AG04449 (cell line): ENCODE measurements at regions not wholly inside any gene's neighbourhood (a gene's known extent, or its start where the extent isn't known, plus 50 kb on each side); places are given as distances from the start of the nearest gene placed in this dataset.

ENCODE experiments used
- CTCF ChIA-PET: fragments of 350-600 bp; formaldehyde crosslinking; extraction: SDS; loops from one replicate; lab custom pipeline; 2021; ENCODE audit warnings: antibody characterized with exemption; lab: Yijun Ruan, JAX
- POLR2A ChIA-PET: fragments of 400-600, 350-600 bp; formaldehyde crosslinking; extraction: SDS; loops from one replicate; lab custom pipeline; 2020; ENCODE audit warnings: antibody characterized with exemption, inconsistent platforms; lab: Yijun Ruan, JAX
- DNase-seq: peaks from one replicate; pipeline ENCODE4 v3.0.0-alpha.2; 2010; ENCODE audit warnings: low read depth, low spot score
- H3K4me3 ChIP-seq: 2 replicates; pipeline ENCODE4 v1.5.1; 2011; ENCODE audit warnings: low read depth, mild to moderate bottlenecking, control low read depth, low read length
- CTCF ChIP-seq: IDR thresholded peaks from one replicate; pipeline ENCODE4 v1.5.1; 2011; ENCODE audit warnings: mild to moderate bottlenecking, moderate library complexity, low read length, control low read depth, inconsistent platforms; ENCODE audit not compliant: insufficient read depth; ENCODE audit errors: missing control alignments

- ChIA-PET CTCF (no interaction called here), POLR2A (no interaction called here)
- DNase-seq = no peak
- H3K4me3 ChIP-seq = no peak overlapping the region
- TF ChIP-seq CTCF = no peak
These were observed 126.0 kb upstream of the ERCC6L2 start for GRCh38 chr9:95749493-95749892.

GRCh38 chr9:95746408-95747180 is 128.9 kb upstream of the ERCC6L2 start:
- ChIA-PET CTCF (no interaction called here), POLR2A (no interaction called here)
- no peak for DNase-seq
- H3K4me3 ChIP-seq = no peak overlapping the region
- TF ChIP-seq CTCF = no peak

- H3K4me3 ChIP-seq = no peak overlapping the region
- ChIA-PET POLR2A (no interaction called here), CTCF (interaction anchor here (2.9 kb wide), 1 partner anchor 15 kb away, joined by 12 read pairs; no protein-coding TSS in a partner anchor)
- no peak for TF ChIP-seq CTCF
- no peak for DNase-seq
These were observed 132.7 kb upstream of the ERCC6L2 start for GRCh38 chr9:95742821-95743220.

- CTCF ChIA-PET = interaction anchor here (2.9 kb wide), 1 partner anchor 14 kb away, joined by 12 read pairs; no protein-coding TSS in a partner anchor
- H3K4me3 ChIP-seq = no peak overlapping the region
- no peak for TF ChIP-seq CTCF
- POLR2A ChIA-PET = no interaction called here
- DNase-seq = no peak
These were observed 133.9 kb upstream of the ERCC6L2 start for GRCh38 chr9:95741631-95742030.

GRCh38 chr9:95740217-95741004 is 135.1 kb upstream of the ERCC6L2 start:
- no peak overlapping the region for H3K4me3 ChIP-seq
- no peak for DNase-seq
- TF ChIP-seq CTCF = no peak
- ChIA-PET POLR2A (no interaction called here), CTCF (interaction anchor here (2.9 kb wide), 1 partner anchor 13 kb away, joined by 12 read pairs; no protein-coding TSS in a partner anchor)

GRCh38 chr9:95738438-95738837 is 137.1 kb upstream of the ERCC6L2 start:
- no peak overlapping the region for H3K4me3 ChIP-seq
- TF ChIP-seq CTCF = no peak
- ChIA-PET POLR2A (no interaction called here), CTCF (no interaction called here)
- no peak for DNase-seq
